Activated CD8-positive, alpha-beta memory T cell treated with anti-CD3 and anti-CD28 coated beads for 36 hours (primary cell): ENCODE measurements at regions not wholly inside any gene's neighbourhood (a gene's known extent, or its start where the extent isn't known, plus 50 kb on each side); places are given as distances from the start of the nearest gene placed in this dataset.
"Not testable (repeated sequence)": the region's sequence is repeated elsewhere in the genome, so short reads cannot be mapped to it uniquely, and the experiment has no call there.

Experiments
- CTCF ChIA-PET: fragments of 350-600 bp; sonication (Branson Sonifier 250); formaldehyde crosslinking; loops from one replicate; lab custom pipeline; 2021; ENCODE audit warnings: antibody characterized with exemption; lab: Charles Lee
- POLR2A ChIA-PET: fragments of 350-600 bp; sonication (Branson Sonifier 250); formaldehyde crosslinking; loops from one replicate; lab custom pipeline; 2021; ENCODE audit warnings: antibody characterized with exemption; lab: Charles Lee

- ChIA-PET POLR2A (no interaction called here), CTCF (no interaction called here)
Measured at GRCh38 chr11:130526846-130527245, 78.4 kb downstream of the ADAMTS15 start.

DNA sequence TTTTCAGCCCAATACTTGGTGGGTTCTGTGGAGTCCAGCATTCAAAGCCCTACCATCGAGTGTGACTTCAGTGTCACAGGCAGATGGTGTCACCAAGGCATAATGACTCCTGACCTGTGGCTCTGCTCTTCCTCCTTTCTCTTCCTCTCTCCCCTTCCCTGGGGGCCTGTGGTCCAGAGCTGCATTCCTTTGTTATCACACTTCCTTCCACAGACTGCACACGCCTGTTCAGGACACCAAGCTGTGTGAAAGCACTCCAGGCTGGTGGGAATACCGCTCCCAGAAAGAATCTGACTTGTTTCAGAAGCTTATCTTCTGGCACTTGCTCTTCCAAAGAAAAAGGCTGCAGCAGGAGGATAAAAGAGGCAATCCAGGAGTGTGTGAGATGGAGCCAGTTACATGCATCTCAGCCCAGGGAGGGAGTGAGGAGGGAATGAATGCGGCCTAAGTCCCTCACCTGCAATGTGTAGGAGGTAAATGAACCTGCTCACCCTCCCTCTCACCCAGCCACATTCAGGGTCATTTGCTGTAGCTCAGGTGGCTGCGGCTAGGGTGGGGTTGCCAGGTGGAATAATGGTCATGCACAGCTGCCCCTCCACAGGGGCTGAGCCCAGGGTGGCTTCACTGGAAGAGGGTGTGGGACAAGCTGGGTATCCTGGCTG lies 79.3 kb downstream of the ADAMTS15 start:
- CTCF ChIA-PET, result no interaction called here
- POLR2A ChIA-PET, result no interaction called here

GRCh38 chr11:130528298-130529261 lies 80.1 kb downstream of the ADAMTS15 start:
- CTCF ChIA-PET, result no interaction called here
- POLR2A ChIA-PET, result no interaction called here

DNA sequence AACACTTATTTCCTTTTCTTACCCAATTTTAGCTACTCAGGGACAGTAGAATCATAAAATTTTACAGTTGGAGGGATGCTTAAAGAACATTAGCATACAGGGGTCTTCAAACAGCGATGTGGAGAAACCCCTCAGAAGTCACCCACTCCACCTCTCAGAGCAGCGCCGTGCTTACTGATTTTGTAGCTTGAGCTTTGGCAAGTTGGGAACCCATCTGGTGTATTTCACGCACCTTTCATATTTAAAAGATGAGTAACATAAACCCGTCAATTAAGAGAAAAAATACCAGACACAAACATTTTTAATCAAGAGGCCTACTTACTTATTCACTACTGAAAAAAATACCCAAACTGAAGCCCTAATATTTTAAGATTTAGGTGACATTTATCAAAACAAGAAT lies 80.9 kb downstream of the ADAMTS15 start:
- ChIA-PET CTCF (no interaction called here), POLR2A (no interaction called here)

GRCh38 chr11:130531061-130531460 lies 82.6 kb downstream of the ADAMTS15 start:
- ChIA-PET POLR2A (no interaction called here), CTCF (no interaction called here)

DNA sequence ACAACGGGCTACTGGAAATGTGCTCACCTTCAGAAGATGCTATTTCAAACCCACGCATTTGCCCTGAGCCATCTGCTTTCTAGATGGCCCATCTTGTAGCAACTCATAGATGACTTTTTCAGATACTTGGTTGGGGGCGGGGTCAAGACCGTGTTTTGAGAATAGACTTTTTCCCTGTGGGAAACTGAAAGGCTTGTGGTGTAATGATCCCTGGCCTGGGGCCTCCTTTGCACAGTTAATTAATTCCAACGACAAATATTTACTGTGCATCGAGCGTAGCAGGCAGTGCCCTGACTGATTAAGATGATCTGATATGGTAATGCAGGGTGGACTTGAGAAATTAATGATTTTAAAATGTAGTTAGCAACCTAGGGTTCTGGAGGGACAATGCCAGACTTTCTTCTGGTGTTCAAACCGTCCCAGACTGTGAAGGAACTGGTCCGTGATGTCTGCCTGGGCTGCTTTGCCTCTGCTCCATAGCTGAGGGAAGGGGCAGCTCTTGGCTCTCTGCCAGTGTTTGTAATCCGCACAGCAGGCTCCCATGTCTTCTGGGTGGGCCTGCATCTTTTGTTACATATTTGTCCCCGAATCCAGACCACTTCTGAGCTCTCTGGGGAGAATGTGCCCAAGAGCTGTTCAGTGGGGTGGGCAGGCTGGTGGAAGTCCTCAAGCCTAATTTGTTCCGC lies 84.8 kb downstream of the ADAMTS15 start:
- ChIA-PET POLR2A (no interaction called here), CTCF (no interaction called here)

DNA sequence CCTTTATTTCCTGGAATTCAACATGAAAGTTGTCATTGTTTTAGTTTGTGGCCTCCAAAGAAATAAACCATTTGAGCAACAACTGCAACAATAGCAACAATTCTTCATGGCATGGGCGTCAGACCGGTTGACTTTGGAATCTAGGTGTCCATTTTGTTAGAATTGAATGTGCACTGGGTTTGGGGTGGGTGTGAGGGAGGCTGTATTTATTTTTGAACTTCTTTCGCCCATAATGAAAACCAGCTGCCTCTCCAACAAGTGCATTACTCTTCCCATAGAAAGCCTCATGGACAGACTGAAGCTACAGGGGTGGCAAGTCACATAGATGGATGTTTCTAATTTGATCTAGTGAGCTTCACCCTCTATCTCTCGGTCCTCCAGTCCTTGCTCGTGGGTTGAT lies 85.4 kb downstream of the ADAMTS15 start:
- POLR2A ChIA-PET, result no interaction called here

GRCh38 chr11:130534551-130534950 lies 86.1 kb downstream of the ADAMTS15 start:
- CTCF ChIA-PET, result no interaction called here
- POLR2A ChIA-PET, result no interaction called here

More for the DNA sequence above, 85.4 kb downstream of the ADAMTS15 start:
- CTCF ChIA-PET, result no interaction called here

- ChIA-PET POLR2A (no interaction called here), CTCF (no interaction called here)
Measured at GRCh38 chr11:130535520-130535919, 87.1 kb downstream of the ADAMTS15 start.

GRCh38 chr11:130536106-130537040 lies 87.9 kb downstream of the ADAMTS15 start:
- ChIA-PET CTCF (no interaction called here), POLR2A (no interaction called here)

- CTCF ChIA-PET, POLR2A ChIA-PET: not testable (repeated sequence)
Measured at GRCh38 chr11:130539680-130540079, 91.2 kb downstream of the ADAMTS15 start.

DNA sequence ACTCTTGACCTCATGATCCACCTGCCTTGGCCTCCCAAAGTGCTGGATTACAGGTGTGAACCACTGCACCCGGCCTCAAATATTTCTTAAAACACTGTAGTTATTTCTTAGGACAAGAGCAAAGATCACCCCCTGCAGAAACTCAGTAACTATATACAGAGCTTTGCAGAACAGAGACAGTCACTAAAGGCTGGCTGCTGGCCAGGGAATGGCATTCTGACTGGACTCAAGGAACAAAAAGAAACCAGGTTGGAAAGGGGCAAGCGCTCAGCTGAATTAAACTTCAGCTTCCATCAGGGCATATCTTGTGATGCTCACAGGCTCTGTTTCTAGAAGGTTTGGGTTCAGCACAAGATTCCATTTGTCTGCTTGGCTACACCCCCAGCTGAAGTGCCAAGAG lies 95.8 kb downstream of the ADAMTS15 start:
- ChIA-PET CTCF (no interaction called here), POLR2A (no interaction called here)

DNA sequence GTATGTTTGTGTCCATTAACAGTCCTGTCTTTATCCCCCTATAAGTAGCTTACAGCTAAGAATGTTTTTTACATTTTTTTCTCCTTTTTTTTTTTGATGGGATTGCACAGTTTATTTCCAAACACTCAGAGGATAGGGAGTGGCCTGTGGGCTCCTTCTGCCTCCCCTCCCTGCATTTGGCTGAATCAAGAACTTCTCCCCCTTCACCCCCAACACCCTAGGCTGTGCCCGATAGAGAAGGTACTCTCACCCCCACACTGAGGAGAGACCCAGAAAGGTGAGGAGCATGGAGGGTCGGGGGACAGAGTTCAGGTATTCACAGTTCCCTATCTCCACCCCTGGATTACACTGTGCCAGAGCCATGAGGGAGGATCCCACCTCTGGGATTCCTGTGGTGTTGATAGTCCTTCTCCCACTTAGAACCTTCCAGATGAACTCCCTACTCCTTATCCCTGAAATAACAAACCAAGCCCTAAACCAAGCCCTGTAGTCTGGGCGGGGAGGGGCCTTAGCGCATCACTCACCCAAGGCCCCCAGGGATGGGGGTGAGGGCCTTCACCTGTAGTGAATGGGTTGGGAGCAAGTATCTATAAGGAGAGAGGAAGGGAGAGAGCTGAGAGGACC lies 97.1 kb downstream of the ADAMTS15 start:
- ChIA-PET POLR2A (no interaction called here), CTCF (no interaction called here)

DNA sequence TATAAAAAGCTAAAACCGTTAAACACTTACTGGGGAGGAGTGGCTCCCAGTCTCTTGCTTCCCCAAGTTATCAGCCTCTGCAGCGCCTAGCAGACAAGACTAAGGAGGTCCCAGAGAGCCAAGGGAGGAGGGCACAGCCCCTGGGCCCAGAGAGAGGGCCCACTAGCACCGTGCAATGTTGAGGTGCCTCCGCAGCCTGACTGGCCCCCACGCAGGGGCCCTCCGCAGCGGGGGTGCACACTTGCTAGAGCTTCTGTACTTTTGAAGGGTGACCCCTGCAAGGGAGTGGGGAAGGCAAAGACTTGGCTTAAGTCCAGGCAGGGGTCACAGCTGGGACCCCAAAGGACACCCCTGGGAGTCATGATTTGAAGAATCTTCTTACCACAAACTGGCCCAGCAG lies 98.0 kb downstream of the ADAMTS15 start:
- ChIA-PET POLR2A (no interaction called here), CTCF (no interaction called here)

DNA sequence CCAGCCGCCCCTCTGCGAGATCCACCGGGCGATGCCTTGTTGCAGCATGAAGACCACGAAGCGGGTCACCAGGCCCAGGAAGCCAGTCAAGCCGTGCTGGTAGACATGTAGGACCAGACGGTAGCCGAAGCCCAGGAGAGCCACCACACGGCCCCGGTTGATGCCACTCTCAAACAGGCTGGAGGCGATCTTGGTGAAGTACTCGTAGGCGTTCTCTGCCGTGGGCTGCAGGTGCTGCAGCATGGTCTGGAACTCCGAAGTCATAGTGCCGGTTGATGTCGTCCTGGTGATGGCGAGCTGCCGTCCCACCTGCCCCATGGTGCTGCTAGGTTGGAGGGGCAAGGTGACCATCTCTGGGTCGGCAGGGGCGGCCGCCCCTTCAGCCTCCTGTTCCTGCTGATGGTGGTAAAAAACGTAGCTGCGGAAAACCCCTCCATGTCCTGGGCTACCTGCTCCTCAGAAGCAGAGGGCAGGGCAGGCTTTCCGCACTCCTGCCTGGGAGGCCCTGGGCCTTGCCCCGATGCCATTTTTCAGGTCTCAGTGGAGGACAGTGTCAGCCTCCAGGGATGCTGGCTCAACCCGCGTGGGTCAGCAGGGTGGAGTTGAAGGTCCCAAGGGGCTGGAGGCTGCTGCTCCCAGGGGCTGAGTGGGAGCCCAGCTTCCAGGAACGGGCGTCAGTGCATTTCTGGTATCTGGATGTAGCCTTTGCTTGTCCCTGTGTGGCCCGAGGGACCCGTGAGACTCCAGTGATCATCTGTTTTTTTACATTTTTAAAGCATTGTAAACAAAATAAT lies 98.7 kb downstream of the ADAMTS15 start:
- ChIA-PET CTCF (no interaction called here), POLR2A (no interaction called here)

GRCh38 chr11:130547761-130548490 lies 99.5 kb downstream of the ADAMTS15 start:
- CTCF ChIA-PET, result no interaction called here
- POLR2A ChIA-PET, result no interaction called here

GRCh38 chr11:130548491-130548833 lies 100.0 kb downstream of the ADAMTS15 start:
- POLR2A ChIA-PET, result no interaction called here
- CTCF ChIA-PET, result no interaction called here
